ENCODE measurements at regions not wholly inside any gene's neighbourhood (a gene's known extent, or its start where the extent isn't known, plus 50 kb on each side); places are given as distances from the start of the nearest gene placed in this dataset.

DNA sequence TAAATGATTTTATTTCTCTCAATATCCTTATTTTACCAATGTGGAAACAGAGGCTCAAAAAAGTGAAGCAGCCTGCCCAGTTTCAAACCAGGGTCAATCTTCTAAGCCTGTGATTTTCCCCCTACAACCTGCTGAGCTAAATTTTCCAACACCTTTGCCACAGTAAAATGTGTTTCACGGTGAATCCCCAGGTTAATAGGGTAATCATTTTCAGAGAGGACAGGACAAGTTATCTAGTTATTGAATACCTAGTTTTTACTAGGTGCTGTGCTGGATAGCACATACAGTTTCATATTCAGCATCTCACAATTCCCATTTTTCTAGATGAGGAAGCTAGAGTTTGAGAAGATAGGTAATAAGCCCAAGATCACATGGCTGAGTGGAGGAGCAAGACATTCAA is 236.6 kb downstream of the PTH2R start:
- TF ChIP-seq, protein P1, sequence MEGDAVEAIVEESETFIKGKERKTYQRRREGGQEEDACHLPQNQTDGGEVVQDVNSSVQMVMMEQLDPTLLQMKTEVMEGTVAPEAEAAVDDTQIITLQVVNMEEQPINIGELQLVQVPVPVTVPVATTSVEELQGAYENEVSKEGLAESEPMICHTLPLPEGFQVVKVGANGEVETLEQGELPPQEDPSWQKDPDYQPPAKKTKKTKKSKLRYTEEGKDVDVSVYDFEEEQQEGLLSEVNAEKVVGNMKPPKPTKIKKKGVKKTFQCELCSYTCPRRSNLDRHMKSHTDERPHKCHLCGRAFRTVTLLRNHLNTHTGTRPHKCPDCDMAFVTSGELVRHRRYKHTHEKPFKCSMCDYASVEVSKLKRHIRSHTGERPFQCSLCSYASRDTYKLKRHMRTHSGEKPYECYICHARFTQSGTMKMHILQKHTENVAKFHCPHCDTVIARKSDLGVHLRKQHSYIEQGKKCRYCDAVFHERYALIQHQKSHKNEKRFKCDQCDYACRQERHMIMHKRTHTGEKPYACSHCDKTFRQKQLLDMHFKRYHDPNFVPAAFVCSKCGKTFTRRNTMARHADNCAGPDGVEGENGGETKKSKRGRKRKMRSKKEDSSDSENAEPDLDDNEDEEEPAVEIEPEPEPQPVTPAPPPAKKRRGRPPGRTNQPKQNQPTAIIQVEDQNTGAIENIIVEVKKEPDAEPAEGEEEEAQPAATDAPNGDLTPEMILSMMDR (IDR thresholded peaks at IDR 0.05), result no peak
- H3K27ac ChIP-seq, result no peak overlapping the region
- ATAC-seq (no peak), DNase-seq (no peak)
- 90% methylated on average over 1 of the region's 1 CpG for WGBS, 2 donors
- no peaks in the 10 kb centered on the region for H3K27me3 ChIP-seq
- intact Hi-C loops (cut with DNase I), result no loop called here
- H3K4me1 ChIP-seq, result no peaks in the 10 kb centered on the region
- no peaks in the 10 kb centered on the region for H3K9me3 ChIP-seq
- no peak overlapping the region for H3K4me3 ChIP-seq
- no peaks in the 10 kb centered on the region for H3K36me3 ChIP-seq

DNA sequence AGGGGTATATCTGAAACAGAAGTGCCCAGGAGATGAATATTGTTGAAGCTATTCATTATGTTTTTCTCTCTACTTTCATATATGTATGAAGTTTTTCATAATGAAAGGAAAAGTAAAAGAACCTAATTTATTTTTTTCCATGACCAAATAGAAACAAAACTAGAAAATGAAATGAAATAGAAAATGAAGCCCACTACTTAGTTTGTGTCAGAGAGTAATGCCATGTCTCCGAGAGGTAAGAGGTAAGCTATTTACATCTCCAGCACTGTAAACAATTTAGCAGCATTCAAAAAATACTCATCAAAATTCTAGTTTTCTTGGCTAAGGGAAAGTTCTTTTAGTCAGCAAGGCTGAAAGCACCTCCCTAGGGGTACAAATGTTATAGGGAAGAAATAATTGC is 238.6 kb downstream of the PTH2R start:
- Histone ChIP-seq H3K4me3 (no peak overlapping the region), H3K27ac (no peak overlapping the region), H3K9me3 (no peaks in the 10 kb centered on the region), H3K4me1 (no peaks in the 10 kb centered on the region), H3K36me3 (no peaks in the 10 kb centered on the region), H3K27me3 (no peaks in the 10 kb centered on the region)
- no peak for ATAC-seq
- TF ChIP-seq, protein P1 (IDR thresholded peaks at IDR 0.05), result no peak
- 89 to 93% methylated on average over 1 of the region's 1 CpG for WGBS, 2 donors
- no peak for DNase-seq
- intact Hi-C loops (cut with DNase I), result no loop called here

DNA sequence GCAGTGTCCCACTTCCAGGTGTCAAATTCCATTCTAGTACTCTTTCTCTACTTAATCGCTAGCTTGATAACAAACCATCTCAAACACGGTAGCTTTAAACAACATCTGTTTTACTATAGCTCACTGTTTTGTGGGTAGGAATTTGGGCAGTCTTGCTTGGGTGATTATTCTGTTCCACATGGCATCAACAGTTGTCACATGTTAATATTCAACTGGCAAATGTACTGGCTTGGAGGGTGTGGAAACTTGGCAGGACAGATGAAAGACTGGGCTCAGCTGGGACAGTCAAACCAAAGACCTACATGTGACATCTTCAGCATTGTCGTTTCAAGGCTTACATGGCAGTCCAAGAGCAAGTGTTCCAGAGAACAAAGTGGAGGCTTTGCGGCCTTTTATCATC is 241.8 kb downstream of the PTH2R start:
- DNase-seq (no peak), ATAC-seq (no peak)
- no peak overlapping the region for H3K4me3 ChIP-seq
- no peak overlapping the region for H3K27ac ChIP-seq
- TF ChIP-seq, protein P1 (IDR thresholded peaks at IDR 0.05), result no peak
- H3K4me1 ChIP-seq, result no peaks in the 10 kb centered on the region
- intact Hi-C loops (cut with DNase I), result no loop called here
- H3K36me3 ChIP-seq, result no peaks in the 10 kb centered on the region
- WGBS, 2 donors, result 53 to 58% methylated on average over 4 of the region's 4 CpGs
- H3K27me3 ChIP-seq, result no peaks in the 10 kb centered on the region
- H3K9me3 ChIP-seq, result no peaks in the 10 kb centered on the region

DNA sequence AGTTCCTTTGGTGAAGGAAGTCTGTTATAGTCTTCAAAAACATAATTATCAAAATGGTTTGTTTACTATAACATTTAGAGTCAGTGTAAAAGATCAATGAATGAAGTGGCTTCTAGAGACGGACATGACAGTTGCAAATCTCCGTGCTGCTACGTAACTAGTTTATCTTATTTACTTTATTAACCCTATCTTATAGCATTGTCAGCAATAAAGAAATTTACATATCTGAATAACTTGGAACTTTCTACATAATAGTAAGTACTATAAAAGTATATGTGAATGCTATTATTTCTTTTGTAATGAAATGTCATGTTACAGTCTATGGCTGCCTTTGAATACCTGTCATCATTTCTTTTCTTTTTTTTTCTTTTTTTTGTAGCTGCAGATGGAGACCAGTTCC is 246.8 kb downstream of the PTH2R start:
- no peak for DNase-seq
- H3K9me3 ChIP-seq, result no peaks in the 10 kb centered on the region
- no peak overlapping the region for H3K27ac ChIP-seq
- ATAC-seq, result no peak
- 87 to 89% methylated on average over 3 of the region's 3 CpGs for WGBS, 2 donors
- H3K4me1 ChIP-seq, result no peaks in the 10 kb centered on the region
- TF ChIP-seq, protein P1 (IDR thresholded peaks at IDR 0.05), result no peak
- no peak overlapping the region for H3K4me3 ChIP-seq
- H3K27me3 ChIP-seq, result no peaks in the 10 kb centered on the region
- H3K36me3 ChIP-seq, result no peaks in the 10 kb centered on the region
- intact Hi-C loops (cut with DNase I), result no loop called here

DNA sequence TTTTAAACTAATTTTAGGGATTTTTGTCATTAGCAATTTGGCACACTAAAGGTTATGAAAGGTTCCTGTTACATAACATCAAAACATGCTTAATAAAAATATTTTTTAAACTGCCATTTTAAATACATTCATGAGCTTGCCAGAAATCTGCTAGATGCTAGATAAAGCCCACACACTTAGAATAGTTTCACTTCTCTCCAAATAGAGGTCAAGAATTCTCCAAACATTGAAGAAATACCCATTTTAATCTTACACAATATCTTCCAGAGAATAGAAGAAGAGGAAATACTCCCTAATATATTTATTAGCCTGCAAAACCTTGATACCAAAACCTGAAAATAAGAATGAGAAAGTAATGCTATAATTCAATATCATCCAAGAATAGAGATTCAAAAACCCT is 247.5 kb downstream of the PTH2R start:
- TF ChIP-seq, protein P1 (IDR thresholded peaks at IDR 0.05), result no peak
- no peak for DNase-seq
- Histone ChIP-seq H3K27me3 (no peaks in the 10 kb centered on the region), H3K36me3 (no peaks in the 10 kb centered on the region), H3K4me1 (no peaks in the 10 kb centered on the region), H3K9me3 (no peaks in the 10 kb centered on the region), H3K4me3 (no peak overlapping the region), H3K27ac (no peak overlapping the region)
- ATAC-seq, result no peak
- intact Hi-C loops (cut with DNase I), result no loop called here

Measured in heart right ventricle (tissue), 16 donors.